Aorta (tissue), 5 donors: ENCODE measurements at regions not wholly inside any gene's neighbourhood (a gene's known extent, or its start where the extent isn't known, plus 50 kb on each side); places are given as distances from the start of the nearest gene placed in this dataset.
A peak's percentile ranks its signal among the peaks of the same experiment; 100 is the strongest.
"Not testable (repeated sequence)": the region's sequence is repeated elsewhere in the genome, so short reads cannot be mapped to it uniquely, and the experiment has no call there.

Source experiments
- ATAC-seq: fragments of 200-7000 bp; cut with Tn5 transposase; one replicate; pipeline ENCODE4 v1.9.1; 2022; ENCODE audit warnings: moderate library complexity; ENCODE audit not compliant: low FRiP score
- DNase-seq, 2 donors: peaks; one replicate each; pipeline ENCODE4 v3.0.0-alpha.2; 2020
- H3K27ac ChIP-seq, 2 donors: one replicate each; pipeline ENCODE4 v1.5.1; 2013; ENCODE audit warnings: low read length in 2 of 2, mild to moderate bottlenecking in 2 of 2, moderate library complexity in 2 of 2, control low read depth in 1 of 2, inconsistent platforms in 1 of 2, low read depth in 1 of 2
- H3K27me3 ChIP-seq, 2 donors: one replicate each; pipeline ENCODE4 v1.6.1; 2013; ENCODE audit warnings: control low read depth in 1 of 2, low read length in 1 of 2, mild to moderate bottlenecking in 1 of 2, moderate library complexity in 1 of 2; ENCODE audit not compliant: insufficient read depth in 2 of 2, control insufficient read depth in 1 of 2
- H3K36me3 ChIP-seq, 2 donors: one replicate each; pipeline ENCODE4 v1.6.1; 2013; ENCODE audit warnings: control low read depth in 1 of 2, low read length in 1 of 2, mild to moderate bottlenecking in 1 of 2; ENCODE audit not compliant: insufficient read depth in 2 of 2, control insufficient read depth in 1 of 2
- H3K4me1 ChIP-seq, 2 donors: one replicate each; pipeline ENCODE4 v1.6.1; 2013; ENCODE audit warnings: low read length in 2 of 2, control low read depth in 1 of 2, mild to moderate bottlenecking in 1 of 2, moderate library complexity in 1 of 2; ENCODE audit not compliant: insufficient read depth in 2 of 2, control insufficient read depth in 1 of 2
- H3K4me3 ChIP-seq, 2 donors: one replicate each; pipeline ENCODE4 v1.5.1; 2013; ENCODE audit warnings: low read length in 2 of 2, control low read depth in 1 of 2, mild to moderate bottlenecking in 1 of 2
- H3K9me3 ChIP-seq: one replicate; pipeline ENCODE4 v1.6.1; 2013; ENCODE audit warnings: mild to moderate bottlenecking, low read length; ENCODE audit not compliant: control insufficient read depth
- WGBS, 2 donors: extraction: QIAGEN DNeasy Blood & Tissue Kit; methylation state at CpG; one replicate each; pipeline ENCODE4 v1.1.7; 2013; 5-methylcytosine and 5-hydroxymethylcytosine counted together
- intact Hi-C, 2 donors: fragments of 100-400 bp; cut with DNase I; formaldehyde crosslinking; loops; one replicate each; pipeline versions ENCODE4 v1.14.2 to v1.15.0; 2022
- donor health status: healthy with polysubstance abuse.
- donor health status: Bipolar disorder and iron deficiency.
- donor health status: DM: no; HTN: no; CAD: no.
- donor health status: DM: no; HTN: no; CAD: no.
- donor health status: DM: yes; HTN: yes; CAD: no.

GRCh38 chr1:81720256-81720655 lies 80.5 kb upstream of the ADGRL2 start:
- H3K9me3 ChIP-seq, H3K36me3 ChIP-seq, H3K4me3 ChIP-seq, H3K4me1 ChIP-seq, intact Hi-C loops, H3K27ac ChIP-seq, ATAC-seq, H3K27me3 ChIP-seq, DNase-seq: not testable (repeated sequence)
- 94% methylated on average over 8 of the region's 8 CpGs for WGBS, 2 donors

GRCh38 chr1:81717230-81717629 lies 83.5 kb upstream of the ADGRL2 start:
- WGBS, 2 donors, result 91 to 100% methylated on average over 1 of the region's 1 CpG
- Histone ChIP-seq H3K27me3 (no peaks in the 10 kb centered on the region), H3K9me3 (no peaks in the 10 kb centered on the region), H3K4me1 (no peaks in the 10 kb centered on the region), H3K4me3 (no peak overlapping the region), H3K27ac (no peak overlapping the region), H3K36me3 (no peaks in the 10 kb centered on the region)
- ATAC-seq, result no peak
- DNase-seq, result no peak
- intact Hi-C loops, result no loop called here

- intact Hi-C loops, result no loop called here
- DNase-seq (no peak), ATAC-seq (no peak)
- H3K9me3 ChIP-seq, result no peaks in the 10 kb centered on the region
- no peaks in the 10 kb centered on the region for H3K27me3 ChIP-seq
- no peak overlapping the region for H3K4me3 ChIP-seq
- H3K36me3 ChIP-seq, result no peaks in the 10 kb centered on the region
- H3K4me1 ChIP-seq, result no peaks in the 10 kb centered on the region
- WGBS, 2 donors, result 97 to 100% methylated on average over 3 of the region's 3 CpGs
- no peak overlapping the region for H3K27ac ChIP-seq
Observed at GRCh38 chr1:81715391-81715790, 85.3 kb upstream of the ADGRL2 start.

DNA sequence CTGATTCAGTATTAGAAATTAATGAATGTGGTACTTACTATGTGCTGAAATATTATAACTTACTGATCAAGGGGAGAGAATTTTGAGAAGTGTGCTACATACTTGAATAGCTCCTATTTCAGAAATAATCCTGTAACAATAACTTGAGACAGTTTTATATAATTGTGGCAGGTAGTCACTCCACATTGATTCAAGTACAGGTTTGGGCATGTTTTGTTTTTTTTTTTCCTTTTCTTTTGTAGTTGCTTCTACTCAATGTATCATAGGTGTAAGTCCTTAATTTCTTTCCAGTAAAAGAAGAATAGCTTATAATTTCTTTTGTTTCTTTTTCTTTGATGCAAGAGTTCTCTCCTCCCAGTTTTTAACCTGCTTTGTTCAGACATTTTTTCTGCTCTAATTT lies 86.1 kb upstream of the ADGRL2 start:
- no peak for DNase-seq
- ATAC-seq, result no peak
- Histone ChIP-seq H3K36me3 (no peaks in the 10 kb centered on the region), H3K9me3 (no peaks in the 10 kb centered on the region), H3K27me3 (no peaks in the 10 kb centered on the region), H3K27ac (no peak overlapping the region), H3K4me3 (no peak overlapping the region), H3K4me1 (no peaks in the 10 kb centered on the region)
- intact Hi-C loops, result no loop called here

DNA sequence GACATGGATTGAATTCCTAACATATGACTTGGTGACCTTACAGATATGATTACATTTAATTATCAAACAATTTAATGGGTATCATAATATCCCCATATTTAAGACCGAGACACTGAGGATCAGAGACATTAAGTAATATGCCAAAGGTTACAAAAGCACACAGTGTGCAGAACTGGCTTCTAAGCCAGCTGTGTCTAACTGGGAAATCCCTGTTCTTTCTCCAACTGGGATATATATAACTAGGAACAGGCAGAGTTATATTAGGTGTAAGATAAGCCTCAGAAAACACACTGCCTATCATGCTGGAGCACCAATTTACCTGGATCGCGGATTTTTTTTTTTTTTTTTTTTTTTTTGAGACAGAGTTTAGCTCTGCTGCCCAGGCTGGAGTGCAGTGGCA lies 88.3 kb upstream of the ADGRL2 start:
- WGBS, 2 donors, result 84 to 88% methylated on average over 3 of the region's 3 CpGs
- intact Hi-C loops, result no loop called here
- Histone ChIP-seq H3K27ac (no peak overlapping the region), H3K4me1 (no peaks in the 10 kb centered on the region), H3K9me3 (no peaks in the 10 kb centered on the region), H3K4me3 (no peak overlapping the region), H3K36me3 (no peaks in the 10 kb centered on the region), H3K27me3 (no peaks in the 10 kb centered on the region)
- DNase-seq (no peak), ATAC-seq (no peak)

- WGBS, 2 donors, result 85 to 91% methylated on average over 2 of the region's 2 CpGs
- ATAC-seq (no peak), DNase-seq (no peak)
- no peaks in the 10 kb centered on the region for H3K9me3 ChIP-seq
- no peaks in the 10 kb centered on the region for H3K4me1 ChIP-seq
- intact Hi-C loops, result no loop called here
- H3K27ac ChIP-seq, result no peak overlapping the region
- no peak overlapping the region for H3K4me3 ChIP-seq
- no peaks in the 10 kb centered on the region for H3K27me3 ChIP-seq
- no peaks in the 10 kb centered on the region for H3K36me3 ChIP-seq
Observed at GRCh38 chr1:81710857-81711256, 89.9 kb upstream of the ADGRL2 start.

DNA sequence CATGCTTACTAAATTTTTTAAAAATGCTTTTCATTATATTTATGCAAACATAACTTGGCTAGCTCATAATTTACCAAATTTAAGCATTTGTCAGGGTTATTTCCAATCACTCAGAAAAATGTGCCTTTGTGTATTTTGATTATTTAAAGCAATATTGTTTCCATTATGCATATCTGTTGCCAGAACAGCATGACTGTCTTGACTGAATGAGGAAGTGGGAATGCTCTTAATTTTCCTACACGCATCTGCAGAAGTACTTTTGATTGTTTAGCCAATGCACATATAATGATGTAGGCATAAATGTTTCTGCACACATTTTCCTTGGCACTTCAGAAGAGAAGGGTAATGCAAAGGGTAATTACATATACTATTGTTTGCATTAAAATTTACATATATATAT lies 92.5 kb upstream of the ADGRL2 start:
- no peak for ATAC-seq
- Histone ChIP-seq H3K4me3 (no peak overlapping the region), H3K36me3 (no peaks in the 10 kb centered on the region), H3K9me3 (no peaks in the 10 kb centered on the region), H3K27me3 (no peaks in the 10 kb centered on the region), H3K27ac (no peak overlapping the region), H3K4me1 (no peaks in the 10 kb centered on the region)
- intact Hi-C loops, result no loop called here
- DNase-seq, result no peak
- WGBS, 2 donors, result 80 to 89% methylated on average over 1 of the region's 1 CpG

- H3K36me3 ChIP-seq, result no peaks in the 10 kb centered on the region
- no peak for DNase-seq
- H3K4me3 ChIP-seq, result no peak overlapping the region
- H3K4me1 ChIP-seq, result no peaks in the 10 kb centered on the region
- H3K27ac ChIP-seq, result no peak overlapping the region
- no peaks in the 10 kb centered on the region for H3K9me3 ChIP-seq
- intact Hi-C loops, result no loop called here
- 92 to 93% methylated on average over 3 of the region's 3 CpGs for WGBS, 2 donors
- no peaks in the 10 kb centered on the region for H3K27me3 ChIP-seq
- ATAC-seq, result no peak
Observed at GRCh38 chr1:81706650-81707435, 93.9 kb upstream of the ADGRL2 start.

DNA sequence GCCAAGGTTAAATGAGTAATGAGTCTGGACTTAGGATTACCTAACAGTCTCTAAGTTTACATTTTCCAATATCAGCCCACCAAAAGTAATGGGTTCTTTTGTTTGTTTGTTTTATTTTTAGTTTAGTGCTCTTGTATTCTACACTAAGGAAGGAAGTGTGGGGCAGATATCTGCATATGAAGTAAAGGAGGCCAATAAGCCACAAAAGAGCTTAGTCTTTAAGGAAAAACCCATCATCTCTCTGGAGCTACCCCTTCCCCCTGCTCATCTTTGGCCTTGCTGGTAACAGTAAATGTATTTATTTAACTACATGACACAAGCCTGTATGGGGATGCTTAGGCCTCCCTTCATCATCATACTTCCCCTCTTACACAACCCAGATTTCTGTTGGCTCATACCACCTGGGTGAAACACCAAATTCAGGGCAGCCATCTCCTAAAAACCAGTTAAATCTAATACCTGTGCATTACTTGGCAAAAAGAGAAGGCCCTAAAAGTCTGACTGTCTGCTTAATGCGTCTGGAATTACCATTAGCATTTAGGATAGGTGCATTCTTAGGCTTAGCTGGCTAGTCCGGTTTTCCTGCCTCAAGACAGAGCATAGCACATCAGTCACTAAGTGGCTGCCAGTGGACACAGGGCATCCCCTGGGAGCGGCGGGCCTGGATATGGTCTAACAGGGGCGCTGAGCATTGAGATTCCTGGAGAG lies 96.8 kb upstream of the ADGRL2 start:
- Histone ChIP-seq H3K4me1 (no peaks in the 10 kb centered on the region), H3K27ac (no peak overlapping the region), H3K9me3 (no peaks in the 10 kb centered on the region), H3K27me3 (no peaks in the 10 kb centered on the region), H3K36me3 (no peaks in the 10 kb centered on the region), H3K4me3 (no peak overlapping the region)
- DNase-seq (no peak), ATAC-seq (peak; percentile 11)
- intact Hi-C loops, result no loop called here
- WGBS, 2 donors, result 94 to 97% methylated on average over 5 of the region's 5 CpGs
